ENCODE measurements at regions not wholly inside any gene's neighbourhood (a gene's known extent, or its start where the extent isn't known, plus 50 kb on each side); places are given as distances from the start of the nearest gene placed in this dataset.

GRCh38 chrX:122666601-122667000 lies 517.5 kb upstream of the GRIA3 start:
- no peak for DNase-seq (ENCODE audit: low spot score)

- no peak for DNase-seq (ENCODE audit: low spot score)
Measured at GRCh38 chrX:122667667-122668066, 516.4 kb upstream of the GRIA3 start.

DNA sequence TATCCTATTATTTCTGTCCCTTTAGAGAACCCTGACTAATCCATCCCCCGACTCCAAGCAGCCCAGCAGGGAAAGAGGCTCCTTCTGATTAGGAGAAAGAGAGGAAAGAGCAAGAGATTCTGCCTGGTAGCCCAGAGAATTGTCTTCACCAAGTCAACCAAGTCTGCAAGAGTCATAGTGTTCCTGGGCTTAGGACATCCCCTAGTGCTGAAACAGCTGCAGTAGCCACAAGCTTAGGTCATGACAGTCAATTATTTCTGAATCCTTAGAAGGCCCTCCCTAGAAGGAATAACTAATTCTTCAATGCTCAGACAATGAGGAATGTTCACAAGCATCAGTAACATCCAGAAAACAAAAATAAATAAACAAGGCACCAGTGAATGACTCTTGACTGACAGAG lies 480.3 kb upstream of the GRIA3 start:
- DNase-seq (ENCODE audit: low spot score): no peak

GRCh38 chrX:122739770-122740169 lies 444.3 kb upstream of the GRIA3 start:
- no peak for DNase-seq (ENCODE audit: low spot score)

GRCh38 chrX:122770581-122770980 lies 413.5 kb upstream of the GRIA3 start:
- DNase-seq (ENCODE audit: low spot score): no peak

GRCh38 chrX:122771933-122772332 lies 412.1 kb upstream of the GRIA3 start:
- no peak for DNase-seq (ENCODE audit: low spot score)

- no peak for DNase-seq (ENCODE audit: low spot score)
Measured at GRCh38 chrX:122777766-122778165, 406.3 kb upstream of the GRIA3 start.

DNA sequence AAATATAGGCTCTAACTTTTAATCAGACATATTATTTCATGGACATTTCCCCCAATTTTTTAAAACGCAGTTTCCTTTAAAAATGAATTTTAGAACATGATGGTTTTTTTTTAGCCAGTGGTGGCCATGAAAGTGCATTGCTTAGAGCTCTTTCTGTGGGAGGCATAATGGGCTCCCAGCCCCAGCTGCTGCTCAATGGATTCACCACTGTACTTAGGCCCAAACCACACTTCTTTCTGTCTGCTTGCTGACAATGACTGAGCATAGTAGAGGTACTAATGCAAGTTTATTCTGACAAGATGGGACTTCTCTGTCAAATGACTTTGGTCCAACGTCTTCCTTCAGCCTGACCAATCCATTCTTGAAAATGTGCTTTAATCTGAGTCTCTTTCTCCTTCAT lies 400.2 kb upstream of the GRIA3 start:
- DNase-seq (ENCODE audit: low spot score): no peak

DNA sequence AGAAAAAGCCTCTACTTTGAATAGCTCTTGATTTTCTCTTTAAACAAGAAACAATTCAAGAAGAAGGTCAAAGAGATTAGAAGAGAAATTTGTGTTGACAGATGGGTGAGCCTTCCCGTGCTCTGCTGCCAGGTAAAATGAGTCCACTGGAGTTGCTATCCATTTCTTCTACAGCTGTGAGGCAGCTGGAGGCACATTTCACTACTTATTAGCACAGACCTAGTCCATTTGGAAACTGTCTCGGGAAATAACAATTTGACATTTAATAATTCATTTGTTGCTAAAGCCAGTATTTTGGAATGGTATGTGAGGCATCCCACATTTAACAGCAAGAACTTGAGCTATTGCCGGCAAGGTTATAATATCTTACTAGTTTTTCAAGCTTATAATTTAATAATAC lies 396.8 kb upstream of the GRIA3 start:
- no peak for DNase-seq (ENCODE audit: low spot score)

GRCh38 chrX:122788216-122788615 lies 395.9 kb upstream of the GRIA3 start:
- DNase-seq (ENCODE audit: low spot score): no peak

GRCh38 chrX:122790376-122791095 lies 393.5 kb upstream of the GRIA3 start:
- DNase-seq (ENCODE audit: low spot score): no peak

DNA sequence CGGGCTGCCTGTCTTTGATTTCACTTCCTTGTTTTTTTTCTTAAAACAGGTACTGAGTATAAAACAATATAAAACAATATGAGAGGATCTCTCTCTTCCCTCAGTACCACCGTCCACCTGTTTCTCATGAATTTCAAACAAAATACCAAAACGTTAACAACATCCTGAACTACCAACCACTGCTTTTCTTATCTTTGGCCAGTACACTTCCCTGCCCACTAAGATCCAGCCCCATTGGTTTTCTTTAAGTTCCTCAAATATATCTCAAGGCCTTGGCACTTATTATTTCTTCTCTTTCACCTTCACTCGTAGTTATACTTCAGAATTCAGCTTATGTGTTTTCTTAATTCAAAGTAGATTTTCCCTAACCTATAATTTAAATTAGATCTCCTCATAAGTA lies 370.2 kb upstream of the GRIA3 start:
- DNase-seq (ENCODE audit: low spot score): no peak

- DNase-seq (ENCODE audit: low spot score): no peak
Measured at GRCh38 chrX:122816288-122816687, 367.8 kb upstream of the GRIA3 start.

- no peak for DNase-seq (ENCODE audit: low spot score)
Measured at GRCh38 chrX:122817321-122817955, 366.6 kb upstream of the GRIA3 start.

- no peak for DNase-seq (ENCODE audit: low spot score)
Measured at GRCh38 chrX:122818068-122818467, 366.0 kb upstream of the GRIA3 start.

- peak; percentile 27 for DNase-seq (ENCODE audit: low spot score)
Measured at GRCh38 chrX:122833230-122833629, 350.8 kb upstream of the GRIA3 start.

DNA sequence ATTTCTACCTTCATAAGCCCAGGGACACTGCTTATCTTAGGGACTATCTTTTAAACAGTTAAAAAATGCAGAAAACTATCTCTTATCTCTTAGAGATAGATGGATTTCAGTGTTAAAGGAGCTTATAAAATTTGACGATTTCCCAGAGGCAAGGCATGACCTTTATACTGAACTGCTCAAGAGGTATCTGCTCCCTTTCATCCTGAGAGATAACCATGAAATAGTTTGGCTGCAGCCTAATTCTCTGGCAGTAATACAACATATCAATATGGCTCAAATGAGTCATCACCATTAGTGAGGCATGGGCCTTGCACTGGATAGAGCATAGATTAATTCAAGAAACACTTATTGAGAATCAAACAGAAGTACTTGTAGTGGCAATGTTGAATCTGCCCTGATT lies 348.2 kb upstream of the GRIA3 start:
- no peak for DNase-seq (ENCODE audit: low spot score)

DNA sequence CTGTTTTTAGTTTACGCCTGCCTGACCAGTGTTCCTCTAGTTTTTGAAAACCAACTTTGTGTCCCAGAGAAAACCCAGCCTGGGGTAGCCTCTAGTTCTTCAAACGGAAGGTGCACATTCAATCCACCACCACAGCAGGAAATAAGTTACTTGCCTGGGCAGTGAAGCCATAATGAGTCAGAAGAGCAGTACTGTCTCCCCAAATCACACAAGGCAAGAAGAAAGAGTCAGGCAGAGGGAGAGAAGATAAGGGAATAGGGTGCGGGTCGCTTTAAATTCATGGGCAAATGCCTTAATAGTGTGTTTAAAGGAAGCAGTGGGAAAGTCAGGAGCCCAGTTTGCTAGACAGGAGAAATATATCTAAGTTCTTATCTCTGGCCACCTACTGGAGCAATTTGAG lies 333.8 kb upstream of the GRIA3 start:
- no peak for DNase-seq (ENCODE audit: low spot score)

DNA sequence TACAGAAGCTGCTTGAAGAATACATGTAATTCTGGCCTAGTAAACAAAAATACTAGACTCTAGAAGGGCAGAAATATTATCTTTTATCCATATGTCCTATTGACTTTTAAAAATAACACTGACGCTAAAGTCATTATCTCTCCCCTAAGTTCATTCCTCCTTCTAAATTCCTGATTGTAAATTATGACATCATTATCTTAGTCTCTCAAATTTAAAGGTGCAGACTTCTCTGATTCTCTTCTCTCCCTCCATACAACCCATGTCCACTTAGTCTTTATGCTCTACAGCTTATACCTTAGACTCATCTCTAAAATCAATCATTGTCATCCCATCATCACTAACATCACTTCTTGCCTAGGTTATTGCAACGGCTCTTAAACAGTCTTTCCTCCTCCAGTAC lies 327.9 kb upstream of the GRIA3 start:
- DNase-seq (ENCODE audit: low spot score): no peak

- no peak for DNase-seq (ENCODE audit: low spot score)
Measured at GRCh38 chrX:122857734-122858133, 326.3 kb upstream of the GRIA3 start.

DNA sequence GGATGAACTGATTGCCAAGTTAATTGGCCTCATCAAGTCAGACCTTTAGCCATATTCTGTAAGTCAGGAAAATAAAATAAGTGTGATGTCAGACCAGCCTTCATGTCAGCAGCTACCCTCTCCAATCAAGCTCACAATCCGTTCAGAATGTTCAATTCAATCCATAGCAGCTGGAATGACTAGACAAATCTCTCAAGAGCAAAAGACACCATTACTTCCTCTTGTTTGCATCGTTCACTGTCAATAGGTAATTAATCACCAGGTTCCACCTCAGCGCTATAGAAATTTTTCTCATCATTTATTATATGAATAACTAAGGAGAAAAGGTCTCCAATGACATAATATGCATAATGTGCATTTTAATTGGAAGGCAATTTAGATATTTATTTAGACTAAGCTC lies 321.0 kb upstream of the GRIA3 start:
- DNase-seq (ENCODE audit: low spot score): no peak

GRCh38 chrX:122866532-122866931 lies 317.5 kb upstream of the GRIA3 start:
- no peak for DNase-seq (ENCODE audit: low spot score)

DNA sequence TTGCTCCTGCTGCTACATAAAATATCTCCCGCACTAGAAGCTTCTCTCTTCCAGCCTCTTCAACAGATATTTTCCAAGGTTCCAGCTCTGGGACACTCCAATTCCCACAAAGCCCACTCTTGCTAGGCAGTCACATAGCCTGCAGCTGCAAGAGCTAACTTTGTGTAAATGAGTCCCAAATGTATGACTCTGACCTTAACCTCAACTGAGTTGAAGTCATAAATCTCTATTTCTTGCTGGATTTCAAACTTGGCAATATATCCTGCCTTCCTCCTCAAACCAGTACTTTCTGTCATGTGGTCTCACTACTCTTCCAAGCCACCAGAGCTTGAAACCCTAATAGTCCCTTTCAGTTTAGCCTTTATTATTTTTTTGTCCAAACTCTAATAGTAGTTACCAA lies 315.4 kb upstream of the GRIA3 start:
- no peak for DNase-seq (ENCODE audit: low spot score)

DNA sequence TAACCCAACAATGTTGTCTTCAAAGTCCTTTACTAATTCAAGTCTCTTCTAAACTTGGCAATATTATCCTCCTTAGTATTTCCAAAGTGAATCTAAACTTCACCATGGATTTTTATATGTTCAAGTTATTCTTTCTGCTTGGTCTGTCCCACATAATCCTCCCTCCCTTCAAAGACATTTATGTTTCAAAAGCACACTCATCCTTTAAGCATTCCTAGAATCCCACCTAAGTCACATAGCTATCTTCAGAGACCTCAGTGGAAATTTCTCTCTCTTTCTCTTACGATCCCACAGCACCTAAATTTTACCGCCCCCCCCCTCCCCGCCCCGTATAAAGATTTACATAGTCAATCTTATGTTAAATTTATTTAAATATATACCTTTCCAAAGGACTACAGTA lies 314.9 kb upstream of the GRIA3 start:
- DNase-seq (ENCODE audit: low spot score): no peak
